Activated T-cell treated with anti-CD3 and anti-CD28 coated beads, Interleukin-2, amount 50 U/mL, for 24 hours (primary cell): ENCODE measurements at regions not wholly inside any gene's neighbourhood (a gene's known extent, or its start where the extent isn't known, plus 50 kb on each side); places are given as distances from the start of the nearest gene placed in this dataset.

Experiments used
- DNase-seq: peaks from one replicate; pipeline ENCODE4 v3.0.0-alpha.2; 2020
- H3K27ac Mint-ChIP-seq: 2 replicates; pipeline ENCODE4 v1.8.0; 2020; ENCODE audit warnings: mild to moderate bottlenecking, mixed read lengths
- H3K27me3 Mint-ChIP-seq: 2 replicates; pipeline ENCODE4 v1.8.0; 2020; ENCODE audit warnings: mixed read lengths
- H3K36me3 Mint-ChIP-seq: 2 replicates; pipeline ENCODE4 v1.8.0; 2020; ENCODE audit warnings: low read depth, mixed read lengths
- H3K4me1 Mint-ChIP-seq: 2 replicates; pipeline ENCODE4 v1.8.0; 2020; ENCODE audit warnings: low read depth, mixed read lengths
- H3K4me3 Mint-ChIP-seq: 2 replicates; pipeline ENCODE4 v1.8.0; 2020; ENCODE audit warnings: mild to moderate bottlenecking, moderate library complexity, mixed read lengths
- H3K9me3 Mint-ChIP-seq: 2 replicates; pipeline ENCODE4 v1.8.0; 2020; ENCODE audit warnings: mixed read lengths

- Mint-ChIP-seq H3K36me3 (no peaks in the 10 kb centered on the region), H3K4me1 (no peaks in the 10 kb centered on the region), H3K4me3 (no peak overlapping the region), H3K27me3 (no peaks in the 10 kb centered on the region), H3K9me3 (peaks cover 10% of the 10 kb centered on the region), H3K27ac (no peak overlapping the region)
- DNase-seq: no peak
Observed at GRCh38 chr4:161003418-161004057, 1160.3 kb downstream of the FSTL5 start.

DNA sequence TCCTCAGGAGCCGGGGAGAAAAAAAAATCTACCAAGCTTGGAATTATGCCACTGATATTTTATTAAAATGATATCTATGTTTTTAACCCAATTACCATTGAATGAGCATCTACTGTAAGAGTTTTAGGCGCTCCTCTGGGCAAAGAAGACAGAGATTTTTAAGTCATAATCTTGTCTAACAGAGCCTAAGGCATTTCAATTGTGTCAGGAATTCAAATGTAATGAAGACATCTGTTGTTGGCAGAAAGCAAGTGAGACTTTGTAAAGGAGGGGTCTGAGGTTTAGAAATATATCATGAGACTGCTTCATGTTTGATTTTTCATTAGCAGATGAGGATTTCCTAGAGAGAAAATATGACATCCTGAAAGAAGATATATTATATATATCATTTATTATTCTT lies 1158.1 kb downstream of the FSTL5 start:
- H3K4me3 Mint-ChIP-seq: no peak overlapping the region
- peaks cover 17% of the 10 kb centered on the region for H3K9me3 Mint-ChIP-seq
- H3K27ac Mint-ChIP-seq: no peak overlapping the region
- H3K36me3 Mint-ChIP-seq: no peaks in the 10 kb centered on the region
- no peaks in the 10 kb centered on the region for H3K27me3 Mint-ChIP-seq
- DNase-seq: no peak
- no peaks in the 10 kb centered on the region for H3K4me1 Mint-ChIP-seq

GRCh38 chr4:161008527-161008926 lies 1155.3 kb downstream of the FSTL5 start:
- H3K9me3 Mint-ChIP-seq: peaks cover 16% of the 10 kb centered on the region
- no peak overlapping the region for H3K27ac Mint-ChIP-seq
- H3K4me1 Mint-ChIP-seq: no peaks in the 10 kb centered on the region
- H3K27me3 Mint-ChIP-seq: no peaks in the 10 kb centered on the region
- H3K36me3 Mint-ChIP-seq: no peaks in the 10 kb centered on the region
- no peak for DNase-seq
- no peak overlapping the region for H3K4me3 Mint-ChIP-seq

DNA sequence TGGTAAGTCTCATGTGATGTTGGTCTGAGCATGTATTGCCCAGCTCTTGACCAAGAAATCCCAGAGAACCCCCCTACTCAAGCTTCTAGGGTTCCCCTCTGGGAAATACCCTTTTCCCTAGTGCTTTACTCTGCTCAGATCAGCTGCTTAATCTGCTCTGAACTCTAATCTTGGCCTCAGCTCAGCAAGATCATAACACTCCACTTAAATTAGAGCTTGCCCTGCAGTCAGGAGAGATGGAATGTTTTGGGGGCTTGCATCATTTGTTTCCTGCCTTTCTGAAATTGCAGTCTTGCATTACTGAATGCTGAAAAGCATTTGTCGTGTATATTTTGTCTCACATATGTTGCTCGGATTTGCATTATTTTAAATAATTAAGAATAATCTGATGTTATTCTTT lies 1153.6 kb downstream of the FSTL5 start:
- Mint-ChIP-seq H3K4me3 (no peak overlapping the region), H3K9me3 (peaks cover 17% of the 10 kb centered on the region), H3K36me3 (no peaks in the 10 kb centered on the region), H3K4me1 (no peaks in the 10 kb centered on the region), H3K27me3 (no peaks in the 10 kb centered on the region), H3K27ac (no peak overlapping the region)
- DNase-seq: no peak
